ENCODE measurements at regions not wholly inside any gene's neighbourhood (a gene's known extent, or its start where the extent isn't known, plus 50 kb on each side); places are given as distances from the start of the nearest gene placed in this dataset.
"Not testable (repeated sequence)": the region's sequence is repeated elsewhere in the genome, so short reads cannot be mapped to it uniquely, and the experiment has no call there.

DNA sequence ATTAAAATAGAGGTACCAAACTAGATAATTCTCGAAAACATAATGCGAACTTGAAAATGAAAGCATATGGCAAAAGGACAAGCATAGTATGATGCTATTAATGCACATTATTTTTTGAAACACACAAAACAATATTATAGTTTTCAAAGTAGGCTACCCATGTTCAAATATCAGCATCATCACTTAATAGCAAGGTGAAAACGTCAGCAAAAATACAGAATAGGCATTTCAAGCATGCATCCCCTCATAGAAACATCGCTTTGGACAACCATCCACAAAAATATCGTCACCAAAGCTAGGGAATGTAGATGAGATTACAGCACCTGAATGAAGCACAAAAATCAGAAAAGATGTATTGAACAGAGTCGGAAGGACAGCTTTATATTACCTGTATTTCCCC is 814.5 kb upstream of the LRRC4C start:
- no peak for DNase-seq (ENCODE audit: low read depth)

- no peak for DNase-seq (ENCODE audit: low read depth)
Measured at GRCh38 chr11:42296910-42297309, 837.5 kb upstream of the LRRC4C start.

DNA sequence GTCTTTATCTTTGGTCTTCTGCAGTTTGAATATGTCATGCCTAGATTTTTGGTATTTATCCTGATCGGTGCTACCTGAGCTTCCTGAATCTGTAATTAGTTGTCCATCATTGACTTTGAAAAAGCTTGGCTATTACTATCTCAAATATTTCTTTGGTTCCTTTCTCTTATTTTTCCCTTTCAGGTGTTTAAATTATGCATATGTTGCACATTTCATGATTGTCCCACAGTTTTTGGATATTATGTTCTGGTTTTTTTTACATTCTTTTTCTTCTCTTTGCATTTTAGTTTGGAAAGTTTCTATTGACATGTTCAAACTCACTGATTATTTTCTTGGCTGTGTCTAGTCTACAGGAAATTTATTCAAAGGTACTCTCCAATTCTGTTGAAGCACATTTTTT is 840.3 kb upstream of the LRRC4C start:
- no peak for DNase-seq (ENCODE audit: low read depth)

GRCh38 chr11:42301777-42302176 is 842.3 kb upstream of the LRRC4C start:
- no peak for DNase-seq (ENCODE audit: low read depth)

- no peak for DNase-seq (ENCODE audit: low read depth)
Measured at GRCh38 chr11:42311514-42311913, 852.1 kb upstream of the LRRC4C start.

DNA sequence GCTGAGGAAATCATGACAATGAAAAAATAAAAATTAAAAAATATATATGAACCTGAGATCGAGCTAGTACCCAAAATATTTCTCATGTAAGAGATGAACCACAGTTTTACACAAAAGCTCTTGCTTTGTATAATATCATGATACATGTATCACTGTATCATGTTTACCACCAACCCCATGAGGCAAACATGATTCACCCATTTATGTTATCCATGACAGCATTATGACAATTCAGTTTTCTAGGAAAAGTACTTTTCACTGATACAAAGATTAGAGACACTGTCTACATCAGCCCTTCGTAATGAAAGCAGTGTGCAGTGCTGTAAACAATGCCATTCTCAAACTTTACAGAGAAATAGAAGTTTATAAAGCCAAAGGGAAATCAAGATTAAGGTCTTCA is 852.5 kb upstream of the LRRC4C start:
- no peak for DNase-seq (ENCODE audit: low read depth)

DNA sequence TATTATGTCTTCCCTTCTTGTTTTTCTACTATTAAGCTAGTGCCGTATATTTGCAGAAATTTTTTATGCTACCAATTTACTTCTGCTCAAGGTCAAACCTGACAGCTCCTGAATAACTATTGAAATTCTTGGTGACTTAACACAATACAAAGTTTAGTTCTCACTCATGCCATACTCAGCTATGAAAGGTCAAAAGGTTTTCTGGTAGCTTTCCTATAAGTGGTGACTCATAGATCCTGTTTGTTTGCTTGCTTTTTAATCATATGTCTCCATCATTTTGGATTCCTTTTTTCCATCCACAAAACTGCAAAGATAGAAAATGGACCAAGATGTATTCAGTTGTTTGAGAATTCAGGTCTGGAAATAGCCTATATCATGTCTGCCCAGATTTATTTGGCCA is 855.8 kb upstream of the LRRC4C start:
- DNase-seq (ENCODE audit: low read depth): peak; percentile 37

DNA sequence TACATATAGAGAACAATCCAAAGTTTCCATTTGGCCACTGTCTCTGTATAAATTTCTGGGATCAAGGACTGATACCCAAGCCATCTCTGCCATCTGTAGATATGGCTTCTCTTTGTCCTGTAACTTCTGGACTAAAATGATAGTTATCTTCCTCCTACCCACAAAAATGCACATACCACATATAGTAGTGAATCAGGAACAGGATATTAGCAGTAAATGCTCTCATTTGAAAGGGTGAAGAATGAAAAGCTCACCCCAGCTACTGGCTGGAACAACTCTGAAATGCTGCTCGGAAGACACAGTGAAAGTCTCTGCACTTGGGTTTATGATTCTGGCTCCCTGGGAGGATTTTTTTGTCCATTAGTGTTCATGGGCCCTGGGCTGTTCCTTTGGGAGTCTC is 856.4 kb upstream of the LRRC4C start:
- peak; percentile 16 for DNase-seq (ENCODE audit: low read depth)

- DNase-seq (ENCODE audit: low read depth): no peak
Measured at GRCh38 chr11:42319921-42320320, 860.5 kb upstream of the LRRC4C start.

- no peak for DNase-seq (ENCODE audit: low read depth)
Measured at GRCh38 chr11:42329929-42330565, 870.6 kb upstream of the LRRC4C start.

GRCh38 chr11:42337786-42338455 is 878.5 kb upstream of the LRRC4C start:
- no peak for DNase-seq (ENCODE audit: low read depth)

DNA sequence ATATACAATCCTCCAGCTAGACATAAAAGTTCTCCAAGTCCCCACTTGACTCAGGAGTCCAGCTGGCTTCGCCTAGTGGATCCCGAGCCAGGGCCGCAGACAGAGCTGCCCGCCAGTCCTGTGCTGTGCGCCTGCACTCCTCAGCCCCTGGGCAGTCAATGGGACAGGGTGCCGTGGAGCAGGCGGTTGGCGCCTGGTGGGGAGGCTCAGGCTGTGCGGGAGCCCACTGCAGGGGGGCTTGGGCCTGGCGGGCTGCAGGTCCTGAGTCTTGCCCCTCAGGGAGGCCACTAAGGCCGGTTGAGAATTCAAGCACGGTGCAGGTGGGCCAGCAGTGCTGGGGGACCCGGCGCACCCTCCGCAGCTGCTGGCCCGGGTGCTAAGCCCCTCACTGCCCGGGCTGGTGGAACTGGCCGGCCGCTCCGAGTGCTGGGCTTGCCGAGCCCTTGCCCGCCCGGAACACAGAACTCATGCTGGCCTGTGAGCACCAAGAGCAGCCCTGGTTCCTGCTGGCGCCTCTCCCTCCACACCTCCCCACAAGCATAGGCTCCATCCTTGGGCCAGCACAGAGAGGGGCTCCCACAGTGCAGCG is 884.8 kb upstream of the LRRC4C start:
- DNase-seq (ENCODE audit: low read depth): no peak

- no peak for DNase-seq (ENCODE audit: low read depth)
Measured at GRCh38 chr11:42345933-42346332, 886.5 kb upstream of the LRRC4C start.

DNA sequence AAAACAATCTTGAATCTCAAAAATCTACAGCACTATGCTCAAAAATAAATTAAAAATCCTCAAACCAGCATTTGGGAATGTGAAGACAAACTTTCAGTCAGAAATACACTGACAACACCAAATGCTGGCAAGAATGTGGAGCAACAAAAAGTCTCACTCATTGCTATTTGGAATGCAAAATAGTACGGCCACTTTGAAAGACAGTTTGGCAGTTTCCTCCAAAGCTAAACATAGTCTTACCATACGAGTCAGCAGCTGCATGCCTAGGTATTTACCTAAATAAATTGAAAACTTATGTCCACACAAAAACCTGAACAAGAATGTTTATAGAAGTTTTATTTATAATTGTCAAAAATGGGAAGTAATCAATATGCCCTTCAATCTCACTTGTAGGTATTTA is 904.2 kb upstream of the LRRC4C start:
- DNase-seq (ENCODE audit: low read depth): no peak

GRCh38 chr11:42390116-42390515 is 921.7 kb upstream of the API5 start:
- no peak for DNase-seq (ENCODE audit: low read depth)

DNA sequence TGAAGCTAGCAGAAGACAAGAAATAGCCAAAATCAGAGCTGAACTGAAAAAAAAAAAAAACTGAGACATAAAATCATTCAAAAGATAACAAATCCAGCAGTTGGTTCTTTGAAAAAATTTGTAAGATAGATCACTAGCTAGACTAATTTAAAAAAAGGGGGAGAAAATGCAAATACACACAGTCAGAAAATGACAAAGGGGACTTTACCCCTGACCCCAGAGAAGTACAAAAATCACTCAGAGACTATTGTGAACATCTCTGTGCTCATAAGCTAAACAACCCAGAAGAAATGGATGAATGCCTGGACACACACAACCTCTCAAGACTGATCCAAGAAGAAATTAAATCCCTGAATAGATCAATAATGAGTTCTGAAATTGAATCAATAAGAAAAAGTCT is 914.3 kb upstream of the API5 start:
- no peak for DNase-seq (ENCODE audit: low read depth)

DNA sequence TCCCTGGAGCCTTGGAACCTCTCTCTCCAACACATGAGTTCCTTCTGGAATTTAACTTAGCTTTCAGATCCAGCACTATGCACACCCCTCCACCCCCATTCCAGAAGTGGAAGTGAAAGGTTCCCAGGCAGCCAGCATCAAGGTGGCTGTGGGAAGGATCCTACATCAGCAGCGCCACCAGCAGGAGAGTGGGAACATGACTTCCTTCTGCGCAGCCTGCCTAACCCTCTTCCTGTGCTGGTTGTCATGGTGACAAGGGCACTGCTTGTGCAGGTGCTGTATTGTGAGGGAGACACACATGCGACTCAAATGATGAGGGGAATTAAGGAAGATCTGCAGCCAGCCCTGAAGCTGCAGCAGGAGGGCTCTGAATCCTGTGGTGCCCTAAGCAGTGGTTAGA is 904.5 kb upstream of the API5 start:
- DNase-seq (ENCODE audit: low read depth): peak; percentile 50

GRCh38 chr11:42410251-42410955 is 901.4 kb upstream of the API5 start:
- DNase-seq (ENCODE audit: low read depth): peak; percentile 7

DNA sequence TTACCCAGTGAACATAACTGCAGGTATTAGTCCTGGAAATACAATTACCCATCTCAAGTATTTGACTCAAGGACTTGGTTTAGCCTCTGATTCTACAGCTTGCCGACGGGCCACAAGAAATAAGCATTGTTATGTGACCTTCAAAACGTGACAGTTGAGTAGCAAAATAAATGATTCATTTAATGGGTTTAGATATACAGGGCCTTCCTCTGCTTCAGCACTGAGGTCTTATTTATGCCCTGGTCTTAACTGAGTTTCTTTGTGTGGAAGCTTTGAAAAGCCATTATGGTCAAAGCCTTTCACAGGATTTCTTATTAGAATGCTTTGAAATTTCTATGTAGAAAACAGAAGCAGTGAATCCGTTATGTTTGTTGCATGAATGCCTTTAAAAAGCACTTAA is 899.2 kb upstream of the API5 start:
- no peak for DNase-seq (ENCODE audit: low read depth)

DNA sequence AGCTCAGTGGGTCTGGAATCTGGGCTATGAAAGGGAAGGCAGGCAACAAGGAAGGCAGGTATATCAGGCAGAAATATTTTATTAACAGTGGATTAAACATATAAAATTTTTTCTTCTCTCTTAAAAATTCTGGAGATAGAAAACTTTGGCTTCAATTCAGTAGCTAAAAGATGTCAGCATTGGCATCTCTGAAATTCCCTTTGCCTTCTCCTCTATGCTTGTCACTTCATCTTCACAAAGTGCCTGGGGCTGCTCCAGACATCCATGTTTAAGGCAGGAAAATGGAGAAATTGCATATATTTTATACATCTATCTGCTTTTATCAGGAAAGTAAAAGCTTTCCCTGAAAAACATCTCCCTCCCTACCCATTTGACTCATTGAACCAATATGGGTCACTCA is 894.1 kb upstream of the API5 start:
- DNase-seq (ENCODE audit: low read depth): no peak

DNA sequence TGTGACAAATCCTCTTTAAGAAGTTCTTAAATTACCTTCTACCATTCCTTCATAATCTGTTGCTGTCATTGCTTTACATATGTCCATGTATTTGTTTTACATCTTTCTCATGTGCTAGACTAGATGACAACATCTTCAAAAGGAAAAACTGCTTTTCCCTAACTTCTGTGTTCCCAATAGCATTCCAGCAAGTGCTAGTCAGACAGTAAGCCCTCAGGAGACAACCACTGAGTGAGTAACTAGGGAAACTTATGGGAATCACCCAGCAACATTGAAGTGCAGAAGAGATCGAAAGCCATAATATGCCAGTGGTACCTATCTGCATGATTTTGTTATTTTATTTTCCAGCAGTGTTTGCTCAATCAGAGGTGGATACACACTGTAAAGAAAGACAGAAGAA is 889.7 kb upstream of the API5 start:
- DNase-seq (ENCODE audit: low read depth): peak; percentile 9

GRCh38 chr11:42434911-42435310 is 876.9 kb upstream of the API5 start:
- not testable (repeated sequence) for DNase-seq (ENCODE audit: low read depth)

Data from HT1080 (cell line).